ENCODE measurements at regions not wholly inside any gene's neighbourhood (a gene's known extent, or its start where the extent isn't known, plus 50 kb on each side); places are given as distances from the start of the nearest gene placed in this dataset.

GRCh38 chr10:53403688-53404087 is 631.1 kb upstream of the MBL2 start:
- H3K36me3 Mint-ChIP-seq (ENCODE audit: unreplicated experiment): no peaks in the 10 kb centered on the region
- H3K27me3 Mint-ChIP-seq (ENCODE audit: unreplicated experiment): peaks cover 2% of the 10 kb centered on the region
- H3K4me1 Mint-ChIP-seq (ENCODE audit: unreplicated experiment): peaks cover 17% of the 10 kb centered on the region
- no peak for TF ChIP-seq CTCF (IDR thresholded peaks at IDR 0.05)
- peak overlapping the region; percentile 74 for H3K27ac Mint-ChIP-seq (ENCODE audit: unreplicated experiment)
- no peak overlapping the region for H3K4me3 Mint-ChIP-seq (ENCODE audit: unreplicated experiment)
- peaks cover 3% of the 10 kb centered on the region for H3K9me3 Mint-ChIP-seq (ENCODE audit: unreplicated experiment)
- DNase-seq (ENCODE audit: extremely low spot score, unreplicated experiment): no peak

- no peak overlapping the region for H3K27ac Mint-ChIP-seq (ENCODE audit: unreplicated experiment)
- no peaks in the 10 kb centered on the region for H3K36me3 Mint-ChIP-seq (ENCODE audit: unreplicated experiment)
- peaks cover 3% of the 10 kb centered on the region for H3K9me3 Mint-ChIP-seq (ENCODE audit: unreplicated experiment)
- no peak for DNase-seq (ENCODE audit: extremely low spot score, unreplicated experiment)
- peaks cover 2% of the 10 kb centered on the region for H3K27me3 Mint-ChIP-seq (ENCODE audit: unreplicated experiment)
- H3K4me1 Mint-ChIP-seq (ENCODE audit: unreplicated experiment): peaks cover 17% of the 10 kb centered on the region
- TF ChIP-seq CTCF (IDR thresholded peaks at IDR 0.05): no peak
- no peak overlapping the region for H3K4me3 Mint-ChIP-seq (ENCODE audit: unreplicated experiment)
Observed at GRCh38 chr10:53402594-53402993, 630.0 kb upstream of the MBL2 start.

- peaks cover 2% of the 10 kb centered on the region for H3K27me3 Mint-ChIP-seq (ENCODE audit: unreplicated experiment)
- no peak for DNase-seq (ENCODE audit: extremely low spot score, unreplicated experiment)
- H3K27ac Mint-ChIP-seq (ENCODE audit: unreplicated experiment): no peak overlapping the region
- peaks cover 7% of the 10 kb centered on the region for H3K9me3 Mint-ChIP-seq (ENCODE audit: unreplicated experiment)
- TF ChIP-seq CTCF (IDR thresholded peaks at IDR 0.05): no peak
- H3K36me3 Mint-ChIP-seq (ENCODE audit: unreplicated experiment): no peaks in the 10 kb centered on the region
- H3K4me1 Mint-ChIP-seq (ENCODE audit: unreplicated experiment): peaks cover 16% of the 10 kb centered on the region
- H3K4me3 Mint-ChIP-seq (ENCODE audit: unreplicated experiment): no peak overlapping the region
Observed at GRCh38 chr10:53401536-53401935, 629.0 kb upstream of the MBL2 start.

- no peak for DNase-seq (ENCODE audit: extremely low spot score, unreplicated experiment)
- no peak overlapping the region for H3K27ac Mint-ChIP-seq (ENCODE audit: unreplicated experiment)
Observed at GRCh38 chr10:53396876-53397275, 624.3 kb upstream of the MBL2 start.

GRCh38 chr10:53395449-53395848 is 622.9 kb upstream of the MBL2 start:
- peaks cover 2% of the 10 kb centered on the region for H3K27me3 Mint-ChIP-seq (ENCODE audit: unreplicated experiment)

More at GRCh38 chr10:53396876-53397275, 624.3 kb upstream of the MBL2 start:
- peaks cover 3% of the 10 kb centered on the region for H3K36me3 Mint-ChIP-seq (ENCODE audit: unreplicated experiment)
- TF ChIP-seq CTCF (IDR thresholded peaks at IDR 0.05): no peak
- no peak overlapping the region for H3K4me3 Mint-ChIP-seq (ENCODE audit: unreplicated experiment)
- H3K9me3 Mint-ChIP-seq (ENCODE audit: unreplicated experiment): peaks cover 27% of the 10 kb centered on the region
- H3K27me3 Mint-ChIP-seq (ENCODE audit: unreplicated experiment): peaks cover 2% of the 10 kb centered on the region
- H3K4me1 Mint-ChIP-seq (ENCODE audit: unreplicated experiment): peaks cover 6% of the 10 kb centered on the region

More at GRCh38 chr10:53395449-53395848, 622.9 kb upstream of the MBL2 start:
- no peak overlapping the region for H3K4me3 Mint-ChIP-seq (ENCODE audit: unreplicated experiment)
- H3K4me1 Mint-ChIP-seq (ENCODE audit: unreplicated experiment): peaks cover 6% of the 10 kb centered on the region
- no peak for TF ChIP-seq CTCF (IDR thresholded peaks at IDR 0.05)
- H3K9me3 Mint-ChIP-seq (ENCODE audit: unreplicated experiment): peaks cover 25% of the 10 kb centered on the region
- peaks cover 3% of the 10 kb centered on the region for H3K36me3 Mint-ChIP-seq (ENCODE audit: unreplicated experiment)
- no peak overlapping the region for H3K27ac Mint-ChIP-seq (ENCODE audit: unreplicated experiment)
- no peak for DNase-seq (ENCODE audit: extremely low spot score, unreplicated experiment)
